ENCODE measurements at regions not wholly inside any gene's neighbourhood (a gene's known extent, or its start where the extent isn't known, plus 50 kb on each side); places are given as distances from the start of the nearest gene placed in this dataset.

DNA sequence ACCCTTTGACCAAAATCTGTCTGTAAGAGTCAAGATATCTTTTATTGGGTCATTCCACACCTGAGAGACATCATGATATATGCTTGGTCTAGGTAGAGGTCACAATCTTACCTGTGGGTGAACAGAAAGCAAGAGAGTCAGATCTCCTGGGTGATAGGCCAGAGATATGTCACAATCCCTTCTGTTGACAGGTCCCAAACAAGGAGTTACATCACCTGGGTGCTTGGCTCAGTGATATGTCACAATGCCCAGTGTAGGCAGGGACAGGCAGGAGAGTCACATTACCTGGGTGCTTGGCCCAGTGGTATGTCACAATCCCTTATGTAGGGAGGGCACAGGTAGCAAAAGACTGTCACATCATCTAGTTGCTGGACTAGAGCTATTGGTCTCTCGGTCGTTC lies 1991.2 kb downstream of the TP53TG3F start:
- H3K36me3 Mint-ChIP-seq, result peaks cover 79% of the 10 kb centered on the region
- H3K27me3 Mint-ChIP-seq (ENCODE audit: low read depth), result peaks cover 6% of the 10 kb centered on the region
- ChIA-PET POLR2A (no interaction called here), CTCF (no interaction called here)
- H3K4me3 Mint-ChIP-seq, result no peak overlapping the region
- H3K4me1 Mint-ChIP-seq, result no peaks in the 10 kb centered on the region
- H3K9me3 Mint-ChIP-seq, result peaks cover 79% of the 10 kb centered on the region
- TF ChIP-seq E2F4 (CRISPR knock-in tag; IDR thresholded peaks at IDR 0.05; ENCODE audit: borderline replicate concordance, low read depth) (no peak), TEAD4 (CRISPR knock-in tag; IDR thresholded peaks at IDR 0.05) (no peak)
- no peak for DNase-seq (ENCODE audit: low spot score)
- no peak for ATAC-seq
- no peak overlapping the region for H3K27ac Mint-ChIP-seq

GRCh38 chr16:35452471-35452870 lies 1993.1 kb downstream of the TP53TG3F start:
- ChIA-PET CTCF (no interaction called here), POLR2A (no interaction called here)
- Mint-ChIP-seq H3K4me1 (no peaks in the 10 kb centered on the region), H3K27me3 (ENCODE audit: low read depth) (peaks cover 8% of the 10 kb centered on the region), H3K9me3 (peaks cover 87% of the 10 kb centered on the region), H3K4me3 (no peak overlapping the region), H3K27ac (no peak overlapping the region), H3K36me3 (peaks cover 87% of the 10 kb centered on the region)
- TF ChIP-seq NFE2L1 (CRISPR knock-in tag; IDR thresholded peaks at IDR 0.05), result no peak
- ATAC-seq (no peak), DNase-seq (ENCODE audit: low spot score) (no peak)

- Mint-ChIP-seq H3K9me3 (peaks cover 75% of the 10 kb centered on the region), H3K4me1 (no peaks in the 10 kb centered on the region), H3K4me3 (no peak overlapping the region), H3K27ac (no peak overlapping the region), H3K27me3 (ENCODE audit: low read depth) (peaks cover 12% of the 10 kb centered on the region), H3K36me3 (peaks cover 71% of the 10 kb centered on the region)
- DNase-seq (ENCODE audit: low spot score), result no peak
- ChIA-PET CTCF (no interaction called here), POLR2A (no interaction called here)
- no peak for ATAC-seq
- TF ChIP-seq FOXP1 (CRISPR knock-in tag; IDR thresholded peaks at IDR 0.05; ENCODE audit: borderline replicate concordance) (no peak), MAX (CRISPR knock-in tag; IDR thresholded peaks at IDR 0.05) (no peak), NR1H2 (CRISPR knock-in tag; IDR thresholded peaks at IDR 0.05) (no peak), CREB1 (CRISPR knock-in tag; IDR thresholded peaks at IDR 0.05) (no peak), E2F1 (CRISPR knock-in tag; IDR thresholded peaks at IDR 0.05) (no peak), ATF1 (CRISPR knock-in tag; IDR thresholded peaks at IDR 0.05) (no peak), ELF4 (CRISPR knock-in tag; IDR thresholded peaks at IDR 0.05; ENCODE audit: low read depth) (no peak), NR3C1 (CRISPR knock-in tag; conservative IDR thresholded peaks at IDR 0.05; ENCODE audit: low read depth) (no peak), FOXP4 (CRISPR knock-in tag; IDR thresholded peaks at IDR 0.05) (no peak), NFE2L1 (CRISPR knock-in tag; IDR thresholded peaks at IDR 0.05) (no peak), ETV6 (CRISPR knock-in tag; IDR thresholded peaks at IDR 0.05) (no peak), IRF2 (CRISPR knock-in tag; IDR thresholded peaks at IDR 0.05; ENCODE audit: borderline replicate concordance, low read depth) (no peak), ATF3 (CRISPR knock-in tag; conservative IDR thresholded peaks at IDR 0.05) (no peak), ARID4B (CRISPR knock-in tag; IDR thresholded peaks at IDR 0.05; ENCODE audit: borderline replicate concordance) (no peak), ZNF232 (CRISPR knock-in tag; IDR thresholded peaks at IDR 0.05) (no peak)
- TF ChIP-seq, protein P1, sequence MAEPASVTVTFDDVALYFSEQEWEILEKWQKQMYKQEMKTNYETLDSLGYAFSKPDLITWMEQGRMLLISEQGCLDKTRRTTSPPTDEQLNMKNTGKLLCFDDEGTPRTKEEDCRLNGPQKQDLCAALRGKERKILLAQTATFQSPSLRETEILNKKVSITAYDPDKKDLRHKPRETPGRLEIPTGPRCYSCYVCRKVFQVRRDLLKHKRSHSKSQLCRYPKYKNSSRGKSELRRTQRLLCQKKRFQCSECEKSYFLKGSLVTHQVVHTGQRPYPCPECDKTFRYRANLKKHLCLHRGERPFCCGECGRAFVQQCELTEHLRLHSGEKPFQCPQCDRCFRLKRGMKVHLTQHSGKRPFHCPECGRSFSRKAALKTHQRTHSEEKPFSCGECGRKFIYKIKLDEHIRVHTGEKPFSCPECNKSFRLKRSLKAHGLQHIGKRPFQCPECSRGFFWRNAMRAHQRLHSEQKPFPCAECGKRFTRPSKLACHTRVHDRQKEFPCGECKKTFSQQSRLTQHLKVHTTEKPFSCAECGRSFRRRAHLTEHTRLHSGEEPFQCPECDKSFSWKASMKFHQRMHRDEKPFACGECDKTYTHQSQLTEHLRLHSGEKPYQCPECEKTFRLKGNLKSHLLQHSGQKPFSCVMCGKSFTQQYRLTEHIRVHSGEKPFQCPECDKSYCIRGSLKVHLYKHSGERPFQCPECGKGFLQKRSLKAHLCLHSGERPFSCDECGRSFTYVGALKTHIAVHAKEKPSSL (CRISPR knock-in tag; conservative IDR thresholded peaks at IDR 0.05), result no peak
- TF ChIP-seq, protein P2, sequence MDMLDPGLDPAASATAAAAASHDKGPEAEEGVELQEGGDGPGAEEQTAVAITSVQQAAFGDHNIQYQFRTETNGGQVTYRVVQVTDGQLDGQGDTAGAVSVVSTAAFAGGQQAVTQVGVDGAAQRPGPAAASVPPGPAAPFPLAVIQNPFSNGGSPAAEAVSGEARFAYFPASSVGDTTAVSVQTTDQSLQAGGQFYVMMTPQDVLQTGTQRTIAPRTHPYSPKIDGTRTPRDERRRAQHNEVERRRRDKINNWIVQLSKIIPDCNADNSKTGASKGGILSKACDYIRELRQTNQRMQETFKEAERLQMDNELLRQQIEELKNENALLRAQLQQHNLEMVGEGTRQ (CRISPR knock-in tag; IDR thresholded peaks at IDR 0.05), result no peak
Measured at GRCh38 chr16:35463358-35463757, 2003.9 kb downstream of the TP53TG3F start.

Data from WTC11 (cell line).